GM23338 (cell line): ENCODE measurements at regions not wholly inside any gene's neighbourhood (a gene's known extent, or its start where the extent isn't known, plus 50 kb on each side); places are given as distances from the start of the nearest gene placed in this dataset.

Experiments
- ATAC-seq: fragments of 200-7000 bp; cut with Tn5 transposase; 3 replicates; pipeline ENCODE4 v1.9.1; 2020
- DNase-seq: peaks from one replicate; pipeline ENCODE4 v3.0.0-alpha.2; 2015; ENCODE audit warnings: low spot score
- H2AFZ ChIP-seq: fragments of 200-600 bp; sonication (generic); 2 replicates; pipeline ENCODE4 v1.8.0; 2016; ENCODE audit warnings: antibody characterized with exemption, mild to moderate bottlenecking, moderate library complexity
- H3F3A ChIP-seq: fragments of 200-600 bp; sonication (generic); replicated peaks from 2 replicates; pipeline ENCODE4 v1.8.0; 2017; ENCODE audit warnings: antibody characterized with exemption, mixed run types, low read depth
- H3K27ac ChIP-seq: fragments of 200-600 bp; sonication (generic); 2 replicates; pipeline ENCODE4 v1.6.1; 2016; ENCODE audit warnings: low read depth
- H3K27me3 ChIP-seq: fragments of 200-600 bp; sonication (generic); 2 replicates; pipeline ENCODE4 v1.8.0; 2016; ENCODE audit warnings: mild to moderate bottlenecking, mixed run types, moderate library complexity; ENCODE audit not compliant: insufficient read depth
- H3K36me3 ChIP-seq: fragments of 200-600 bp; sonication (generic); 2 replicates; pipeline ENCODE4 v1.8.0; 2016; ENCODE audit warnings: mild to moderate bottlenecking; ENCODE audit not compliant: insufficient read depth
- H3K4me1 ChIP-seq: fragments of 200-600 bp; sonication (generic); 2 replicates; pipeline ENCODE4 v1.8.0; 2016; ENCODE audit warnings: mild to moderate bottlenecking, moderate library complexity; ENCODE audit not compliant: insufficient read depth
- H3K4me2 ChIP-seq: fragments of 200-600 bp; sonication (generic); 2 replicates; pipeline ENCODE4 v1.7.1; 2017; ENCODE audit warnings: mixed run types
- H3K4me3 ChIP-seq: fragments of 200-600 bp; sonication (generic); 2 replicates; pipeline ENCODE4 v1.6.1; 2016; ENCODE audit warnings: mixed run types
- H3K79me2 ChIP-seq: fragments of 200-600 bp; sonication (generic); replicated peaks from 2 replicates; pipeline ENCODE4 v1.8.0; 2017; ENCODE audit warnings: mild to moderate bottlenecking; ENCODE audit not compliant: insufficient read depth
- H3K9me2 ChIP-seq: fragments of 200-600 bp; sonication (generic); 2 replicates; pipeline ENCODE4 v1.8.0; 2017; ENCODE audit not compliant: insufficient read depth
- H4K20me1 ChIP-seq: fragments of 200-600 bp; sonication (generic); replicated peaks from 2 replicates; pipeline ENCODE4 v1.8.0; 2017; ENCODE audit warnings: mild to moderate bottlenecking; ENCODE audit not compliant: insufficient read depth
- H3K27ac Mint-ChIP-seq: 2 replicates; pipeline ENCODE4 v1.8.0; 2020; ENCODE audit warnings: inconsistent platforms, mild to moderate bottlenecking, moderate library complexity, mixed read lengths
- H3K27me3 Mint-ChIP-seq: 3 replicates; pipeline ENCODE4 v1.8.0; 2022; ENCODE audit warnings: low read depth, mild to moderate bottlenecking, moderate library complexity, mixed read lengths, inconsistent platforms; ENCODE audit not compliant: insufficient read depth, poor library complexity
- H3K36me3 Mint-ChIP-seq: 3 replicates; pipeline ENCODE4 v1.8.0; 2021; ENCODE audit warnings: low read depth, mild to moderate bottlenecking, inconsistent platforms, moderate library complexity, mixed read lengths
- H3K4me1 Mint-ChIP-seq: 3 replicates; pipeline ENCODE4 v1.8.0; 2020; ENCODE audit warnings: mild to moderate bottlenecking, inconsistent platforms, mixed read lengths
- H3K4me3 Mint-ChIP-seq: 3 replicates; pipeline ENCODE4 v1.8.0; 2021; ENCODE audit warnings: moderate library complexity, mild to moderate bottlenecking, inconsistent platforms, mixed read lengths
- H3K9me3 Mint-ChIP-seq: 3 replicates; pipeline ENCODE4 v1.8.0; 2020; ENCODE audit warnings: moderate library complexity, mild to moderate bottlenecking, inconsistent platforms, mixed read lengths
- CREB1 ChIP-seq: fragments of 250-450 bp; sonication (Bioruptor Pico); IDR thresholded peaks from 2 replicates; pipeline ENCODE4 v1.5.0; 2020; ENCODE audit warnings: low read depth, mild to moderate bottlenecking, moderate library complexity
- ETS1 ChIP-seq: IDR thresholded peaks from 2 replicates; pipeline ENCODE4 v1.6.1; 2016; ENCODE audit warnings: antibody characterized with exemption
- EZH2 ChIP-seq: fragments of 200-600 bp; sonication (generic); IDR thresholded peaks from one replicate; pipeline ENCODE4 v1.8.0; 2017; ENCODE audit warnings: antibody characterized with exemption, mild to moderate bottlenecking, low read depth; ENCODE audit not compliant: unreplicated experiment
- EZH2phosphoT487 ChIP-seq: fragments of 200-600 bp; sonication (generic); IDR thresholded peaks from one replicate; pipeline ENCODE4 v1.8.1; 2018; ENCODE audit warnings: antibody characterized with exemption; ENCODE audit not compliant: unreplicated experiment
- JUNB ChIP-seq: IDR thresholded peaks from one replicate; pipeline ENCODE4 v1.6.1; 2016; ENCODE audit warnings: antibody characterized with exemption; ENCODE audit not compliant: unreplicated experiment
- NANOG ChIP-seq: IDR thresholded peaks from 2 replicates; pipeline ENCODE4 v1.6.1; 2016; ENCODE audit warnings: antibody characterized with exemption, borderline replicate concordance
- POLR2AphosphoS5 ChIP-seq: IDR thresholded peaks from 2 replicates; pipeline ENCODE4 v1.6.1; 2016; ENCODE audit warnings: antibody characterized with exemption, low read depth
- STAT1 ChIP-seq: IDR thresholded peaks from one replicate; pipeline ENCODE4 v1.6.1; 2016; ENCODE audit warnings: antibody characterized with exemption; ENCODE audit not compliant: unreplicated experiment
- ZNF114 ChIP-seq: fragments of 250-450 bp; sonication (Bioruptor Pico); IDR thresholded peaks from 2 replicates; pipeline ENCODE4 v1.5.0; 2020; ENCODE audit warnings: mild to moderate bottlenecking, moderate library complexity
- ZNF331 ChIP-seq: fragments of 250-450 bp; sonication (Bioruptor Pico); IDR thresholded peaks from 2 replicates; pipeline ENCODE4 v1.5.0; 2020; ENCODE audit warnings: low read depth, mild to moderate bottlenecking, moderate library complexity
- TF ChIP-seq, protein P1 (sequence below): IDR thresholded peaks from one replicate; pipeline ENCODE4 v1.6.1; 2018; ENCODE audit warnings: antibody characterized with exemption; ENCODE audit not compliant: unreplicated experiment
- TF ChIP-seq, protein P2 (sequence below), 2 experiments: fragments of 200-600 bp in 1 of 2; sonication (generic) in 1 of 2; conservative IDR thresholded peaks; 2 replicates each; pipeline versions ENCODE4 v1.5.1 to v1.6.1; 2016 to 2017; ENCODE audit warnings: antibody characterized with exemption in 2 of 2, low read depth in 2 of 2, mild to moderate bottlenecking in 2 of 2, moderate library complexity in 1 of 2
- TF ChIP-seq, protein P3 (sequence below): fragments of 250-450 bp; sonication (Bioruptor Pico); IDR thresholded peaks from 2 replicates; pipeline ENCODE4 v1.5.0; 2020; ENCODE audit warnings: mild to moderate bottlenecking, moderate library complexity

- no peak overlapping the region for H3K4me3 Mint-ChIP-seq
- Histone ChIP-seq H3K27me3 (no peaks in the 10 kb centered on the region), H3K4me2 (no peak overlapping the region), H3K36me3 (no peaks in the 10 kb centered on the region), H3K4me3 (no peak overlapping the region), H3F3A (no peaks in the 10 kb centered on the region), H3K9me2 (peaks cover 11% of the 10 kb centered on the region; the same call in 1 of the 2 replicates), H4K20me1 (no peaks in the 10 kb centered on the region), H3K79me2 (no peaks in the 10 kb centered on the region), H3K27ac (no peak overlapping the region), H2AFZ (no peak overlapping the region), H3K4me1 (peaks cover 16% of the 10 kb centered on the region)
- no peak overlapping the region for H3K27ac Mint-ChIP-seq
- DNase-seq: no peak
- no peak for TF ChIP-seq STAT1
- TF ChIP-seq POLR2AphosphoS5: no peak
- TF ChIP-seq, protein P1, sequence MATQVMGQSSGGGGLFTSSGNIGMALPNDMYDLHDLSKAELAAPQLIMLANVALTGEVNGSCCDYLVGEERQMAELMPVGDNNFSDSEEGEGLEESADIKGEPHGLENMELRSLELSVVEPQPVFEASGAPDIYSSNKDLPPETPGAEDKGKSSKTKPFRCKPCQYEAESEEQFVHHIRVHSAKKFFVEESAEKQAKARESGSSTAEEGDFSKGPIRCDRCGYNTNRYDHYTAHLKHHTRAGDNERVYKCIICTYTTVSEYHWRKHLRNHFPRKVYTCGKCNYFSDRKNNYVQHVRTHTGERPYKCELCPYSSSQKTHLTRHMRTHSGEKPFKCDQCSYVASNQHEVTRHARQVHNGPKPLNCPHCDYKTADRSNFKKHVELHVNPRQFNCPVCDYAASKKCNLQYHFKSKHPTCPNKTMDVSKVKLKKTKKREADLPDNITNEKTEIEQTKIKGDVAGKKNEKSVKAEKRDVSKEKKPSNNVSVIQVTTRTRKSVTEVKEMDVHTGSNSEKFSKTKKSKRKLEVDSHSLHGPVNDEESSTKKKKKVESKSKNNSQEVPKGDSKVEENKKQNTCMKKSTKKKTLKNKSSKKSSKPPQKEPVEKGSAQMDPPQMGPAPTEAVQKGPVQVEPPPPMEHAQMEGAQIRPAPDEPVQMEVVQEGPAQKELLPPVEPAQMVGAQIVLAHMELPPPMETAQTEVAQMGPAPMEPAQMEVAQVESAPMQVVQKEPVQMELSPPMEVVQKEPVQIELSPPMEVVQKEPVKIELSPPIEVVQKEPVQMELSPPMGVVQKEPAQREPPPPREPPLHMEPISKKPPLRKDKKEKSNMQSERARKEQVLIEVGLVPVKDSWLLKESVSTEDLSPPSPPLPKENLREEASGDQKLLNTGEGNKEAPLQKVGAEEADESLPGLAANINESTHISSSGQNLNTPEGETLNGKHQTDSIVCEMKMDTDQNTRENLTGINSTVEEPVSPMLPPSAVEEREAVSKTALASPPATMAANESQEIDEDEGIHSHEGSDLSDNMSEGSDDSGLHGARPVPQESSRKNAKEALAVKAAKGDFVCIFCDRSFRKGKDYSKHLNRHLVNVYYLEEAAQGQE: no peak
- TF ChIP-seq NANOG: no peak
- no peak for TF ChIP-seq ZNF114 (CRISPR knock-in tag)
- TF ChIP-seq, protein P2, sequence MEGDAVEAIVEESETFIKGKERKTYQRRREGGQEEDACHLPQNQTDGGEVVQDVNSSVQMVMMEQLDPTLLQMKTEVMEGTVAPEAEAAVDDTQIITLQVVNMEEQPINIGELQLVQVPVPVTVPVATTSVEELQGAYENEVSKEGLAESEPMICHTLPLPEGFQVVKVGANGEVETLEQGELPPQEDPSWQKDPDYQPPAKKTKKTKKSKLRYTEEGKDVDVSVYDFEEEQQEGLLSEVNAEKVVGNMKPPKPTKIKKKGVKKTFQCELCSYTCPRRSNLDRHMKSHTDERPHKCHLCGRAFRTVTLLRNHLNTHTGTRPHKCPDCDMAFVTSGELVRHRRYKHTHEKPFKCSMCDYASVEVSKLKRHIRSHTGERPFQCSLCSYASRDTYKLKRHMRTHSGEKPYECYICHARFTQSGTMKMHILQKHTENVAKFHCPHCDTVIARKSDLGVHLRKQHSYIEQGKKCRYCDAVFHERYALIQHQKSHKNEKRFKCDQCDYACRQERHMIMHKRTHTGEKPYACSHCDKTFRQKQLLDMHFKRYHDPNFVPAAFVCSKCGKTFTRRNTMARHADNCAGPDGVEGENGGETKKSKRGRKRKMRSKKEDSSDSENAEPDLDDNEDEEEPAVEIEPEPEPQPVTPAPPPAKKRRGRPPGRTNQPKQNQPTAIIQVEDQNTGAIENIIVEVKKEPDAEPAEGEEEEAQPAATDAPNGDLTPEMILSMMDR (conservative IDR thresholded peaks at IDR 0.05; ENCODE audit: low read depth in 2 of 2): no peak
- TF ChIP-seq CREB1: no peak
- TF ChIP-seq ZNF331 (CRISPR knock-in tag): no peak
- TF ChIP-seq ETS1: no peak
- no peak for TF ChIP-seq JUNB
- TF ChIP-seq, protein P3, sequence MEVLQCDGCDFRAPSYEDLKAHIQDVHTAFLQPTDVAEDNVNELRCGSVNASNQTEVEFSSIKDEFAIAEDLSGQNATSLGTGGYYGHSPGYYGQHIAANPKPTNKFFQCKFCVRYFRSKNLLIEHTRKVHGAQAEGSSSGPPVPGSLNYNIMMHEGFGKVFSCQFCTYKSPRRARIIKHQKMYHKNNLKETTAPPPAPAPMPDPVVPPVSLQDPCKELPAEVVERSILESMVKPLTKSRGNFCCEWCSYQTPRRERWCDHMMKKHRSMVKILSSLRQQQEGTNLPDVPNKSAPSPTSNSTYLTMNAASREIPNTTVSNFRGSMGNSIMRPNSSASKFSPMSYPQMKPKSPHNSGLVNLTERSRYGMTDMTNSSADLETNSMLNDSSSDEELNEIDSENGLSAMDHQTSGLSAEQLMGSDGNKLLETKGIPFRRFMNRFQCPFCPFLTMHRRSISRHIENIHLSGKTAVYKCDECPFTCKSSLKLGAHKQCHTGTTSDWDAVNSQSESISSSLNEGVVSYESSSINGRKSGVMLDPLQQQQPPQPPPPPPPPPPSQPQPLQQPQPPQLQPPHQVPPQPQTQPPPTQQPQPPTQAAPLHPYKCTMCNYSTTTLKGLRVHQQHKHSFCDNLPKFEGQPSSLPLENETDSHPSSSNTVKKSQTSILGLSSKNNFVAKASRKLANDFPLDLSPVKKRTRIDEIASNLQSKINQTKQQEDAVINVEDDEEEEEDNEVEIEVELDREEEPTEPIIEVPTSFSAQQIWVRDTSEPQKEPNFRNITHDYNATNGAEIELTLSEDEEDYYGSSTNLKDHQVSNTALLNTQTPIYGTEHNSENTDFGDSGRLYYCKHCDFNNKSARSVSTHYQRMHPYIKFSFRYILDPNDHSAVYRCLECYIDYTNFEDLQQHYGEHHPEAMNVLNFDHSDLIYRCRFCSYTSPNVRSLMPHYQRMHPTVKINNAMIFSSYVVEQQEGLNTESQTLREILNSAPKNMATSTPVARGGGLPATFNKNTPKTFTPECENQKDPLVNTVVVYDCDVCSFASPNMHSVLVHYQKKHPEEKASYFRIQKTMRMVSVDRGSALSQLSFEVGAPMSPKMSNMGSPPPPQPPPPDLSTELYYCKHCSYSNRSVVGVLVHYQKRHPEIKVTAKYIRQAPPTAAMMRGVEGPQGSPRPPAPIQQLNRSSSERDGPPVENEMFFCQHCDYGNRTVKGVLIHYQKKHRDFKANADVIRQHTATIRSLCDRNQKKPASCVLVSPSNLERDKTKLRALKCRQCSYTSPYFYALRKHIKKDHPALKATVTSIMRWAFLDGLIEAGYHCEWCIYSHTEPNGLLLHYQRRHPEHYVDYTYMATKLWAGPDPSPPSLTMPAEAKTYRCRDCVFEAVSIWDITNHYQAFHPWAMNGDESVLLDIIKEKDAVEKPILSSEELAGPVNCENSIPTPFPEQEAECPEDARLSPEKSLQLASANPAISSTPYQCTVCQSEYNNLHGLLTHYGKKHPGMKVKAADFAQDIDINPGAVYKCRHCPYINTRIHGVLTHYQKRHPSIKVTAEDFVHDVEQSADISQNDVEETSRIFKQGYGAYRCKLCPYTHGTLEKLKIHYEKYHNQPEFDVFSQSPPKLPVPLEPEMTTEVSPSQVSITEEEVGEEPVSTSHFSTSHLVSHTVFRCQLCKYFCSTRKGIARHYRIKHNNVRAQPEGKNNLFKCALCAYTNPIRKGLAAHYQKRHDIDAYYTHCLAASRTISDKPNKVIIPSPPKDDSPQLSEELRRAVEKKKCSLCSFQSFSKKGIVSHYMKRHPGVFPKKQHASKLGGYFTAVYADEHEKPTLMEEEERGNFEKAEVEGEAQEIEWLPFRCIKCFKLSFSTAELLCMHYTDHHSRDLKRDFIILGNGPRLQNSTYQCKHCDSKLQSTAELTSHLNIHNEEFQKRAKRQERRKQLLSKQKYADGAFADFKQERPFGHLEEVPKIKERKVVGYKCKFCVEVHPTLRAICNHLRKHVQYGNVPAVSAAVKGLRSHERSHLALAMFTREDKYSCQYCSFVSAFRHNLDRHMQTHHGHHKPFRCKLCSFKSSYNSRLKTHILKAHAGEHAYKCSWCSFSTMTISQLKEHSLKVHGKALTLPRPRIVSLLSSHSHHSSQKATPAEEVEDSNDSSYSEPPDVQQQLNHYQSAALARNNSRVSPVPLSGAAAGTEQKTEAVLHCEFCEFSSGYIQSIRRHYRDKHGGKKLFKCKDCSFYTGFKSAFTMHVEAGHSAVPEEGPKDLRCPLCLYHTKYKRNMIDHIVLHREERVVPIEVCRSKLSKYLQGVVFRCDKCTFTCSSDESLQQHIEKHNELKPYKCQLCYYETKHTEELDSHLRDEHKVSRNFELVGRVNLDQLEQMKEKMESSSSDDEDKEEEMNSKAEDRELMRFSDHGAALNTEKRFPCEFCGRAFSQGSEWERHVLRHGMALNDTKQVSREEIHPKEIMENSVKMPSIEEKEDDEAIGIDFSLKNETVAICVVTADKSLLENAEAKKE (CRISPR knock-in tag): no peak
- no peak for TF ChIP-seq EZH2
- TF ChIP-seq EZH2phosphoT487: no peak
- H3K36me3 Mint-ChIP-seq: peaks cover 14% of the 10 kb centered on the region; the same call in 2 of the 3 replicates
- peaks cover 9% of the 10 kb centered on the region for H3K9me3 Mint-ChIP-seq
- no peak for ATAC-seq
- no peaks in the 10 kb centered on the region for H3K27me3 Mint-ChIP-seq
- H3K4me1 Mint-ChIP-seq: peaks cover 2% of the 10 kb centered on the region; the same call in 2 of the 3 replicates
Observed at GRCh38 chr21:19510057-19510456, 1106.5 kb upstream of the TMPRSS15 start.
